Stimulated activated CD8-positive, alpha-beta memory T cell treated with anti-CD3 and anti-CD28 coated beads, Interleukin-15, amount 100 ng/mL, for 24 hours (primary cell): ENCODE measurements at regions not wholly inside any gene's neighbourhood (a gene's known extent, or its start where the extent isn't known, plus 50 kb on each side); places are given as distances from the start of the nearest gene placed in this dataset.
"Not testable (repeated sequence)": the region's sequence is repeated elsewhere in the genome, so short reads cannot be mapped to it uniquely, and the experiment has no call there.

Source experiments
- DNase-seq: peaks from one replicate; pipeline ENCODE4 v3.0.0-alpha.2; 2020; ENCODE audit warnings: low read depth

DNA sequence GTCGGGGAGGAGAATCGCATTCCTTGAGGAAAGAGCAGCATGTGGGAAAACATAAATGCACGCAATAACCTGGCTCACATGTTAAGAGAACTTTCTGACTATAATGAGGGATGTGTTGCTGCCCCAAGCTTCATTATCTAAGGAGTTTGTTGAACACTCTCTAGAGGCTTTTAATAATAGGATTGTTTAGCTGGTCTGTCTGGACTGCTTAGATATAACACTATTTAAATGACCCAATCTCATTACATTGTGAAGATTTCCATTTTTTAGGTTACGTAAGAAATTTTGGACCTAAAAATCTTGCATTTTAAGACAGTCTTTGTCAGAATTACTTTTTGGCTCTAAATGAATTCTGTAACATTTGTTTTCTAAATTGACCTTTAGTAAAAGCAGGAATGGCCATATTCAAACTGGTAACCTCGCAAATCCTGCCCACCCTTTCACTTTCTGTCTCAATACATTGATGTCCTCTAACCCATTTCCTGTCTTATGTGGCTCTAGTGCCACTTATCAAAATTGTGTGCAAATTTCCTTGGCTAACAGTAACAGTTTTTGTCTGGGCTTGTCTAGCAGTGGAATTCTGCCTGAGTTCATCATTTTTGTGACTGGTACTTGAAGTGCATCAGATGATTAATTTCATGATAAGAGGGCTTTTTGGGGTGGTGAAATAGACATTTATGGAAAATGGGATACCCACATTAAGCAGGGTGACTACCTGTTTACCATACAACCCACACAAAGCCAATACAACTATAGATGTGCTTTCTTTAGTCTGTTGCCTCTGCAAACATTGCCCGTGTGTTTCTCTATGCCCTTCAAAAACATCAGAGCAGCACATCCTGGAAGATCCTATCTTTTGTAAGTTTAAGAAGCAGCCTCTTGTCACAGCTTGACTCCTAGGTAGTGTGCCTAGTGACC lies 61.6 kb upstream of the IKBKE start:
- DNase-seq, result not testable (repeated sequence)

DNA sequence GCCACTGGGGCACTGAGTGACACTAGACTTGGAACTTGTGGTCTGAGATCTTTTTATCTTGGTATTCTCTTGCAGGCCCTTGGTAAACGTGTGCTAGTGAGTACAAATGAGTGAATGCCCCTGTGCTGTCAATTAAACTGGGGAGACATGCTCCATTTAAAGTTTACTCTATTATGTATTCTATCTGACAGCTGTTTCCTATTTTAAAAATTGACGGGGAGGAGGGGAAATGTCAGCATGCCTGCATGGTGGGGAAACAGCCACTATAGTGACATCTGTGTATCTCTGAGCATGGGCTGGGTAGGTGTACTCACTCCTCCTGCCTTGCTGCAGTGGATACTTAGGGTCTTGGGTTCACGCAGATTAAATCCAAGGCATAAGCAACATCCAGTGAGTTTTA lies 59.0 kb upstream of the IKBKE start:
- no peak for DNase-seq

DNA sequence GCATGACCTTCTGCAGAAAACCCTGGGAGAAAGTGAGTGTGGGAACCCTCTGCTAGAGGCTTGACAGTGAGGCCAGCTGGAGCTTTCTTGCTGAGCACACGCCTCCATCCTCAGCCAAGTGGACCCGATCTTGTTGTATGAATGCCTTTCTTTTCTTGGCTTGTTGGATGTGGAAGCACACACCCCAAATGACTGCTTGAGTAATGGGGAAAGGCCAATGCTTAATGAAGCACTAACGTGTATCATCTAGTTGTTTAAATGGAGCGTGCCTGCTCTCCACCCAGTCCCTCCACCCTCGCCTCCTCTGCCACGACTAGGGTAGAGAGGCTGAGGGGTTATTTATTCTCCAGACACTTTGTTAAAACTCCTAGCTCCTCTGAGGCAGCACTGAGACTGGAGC lies 54.3 kb upstream of the IKBKE start:
- DNase-seq, result no peak

DNA sequence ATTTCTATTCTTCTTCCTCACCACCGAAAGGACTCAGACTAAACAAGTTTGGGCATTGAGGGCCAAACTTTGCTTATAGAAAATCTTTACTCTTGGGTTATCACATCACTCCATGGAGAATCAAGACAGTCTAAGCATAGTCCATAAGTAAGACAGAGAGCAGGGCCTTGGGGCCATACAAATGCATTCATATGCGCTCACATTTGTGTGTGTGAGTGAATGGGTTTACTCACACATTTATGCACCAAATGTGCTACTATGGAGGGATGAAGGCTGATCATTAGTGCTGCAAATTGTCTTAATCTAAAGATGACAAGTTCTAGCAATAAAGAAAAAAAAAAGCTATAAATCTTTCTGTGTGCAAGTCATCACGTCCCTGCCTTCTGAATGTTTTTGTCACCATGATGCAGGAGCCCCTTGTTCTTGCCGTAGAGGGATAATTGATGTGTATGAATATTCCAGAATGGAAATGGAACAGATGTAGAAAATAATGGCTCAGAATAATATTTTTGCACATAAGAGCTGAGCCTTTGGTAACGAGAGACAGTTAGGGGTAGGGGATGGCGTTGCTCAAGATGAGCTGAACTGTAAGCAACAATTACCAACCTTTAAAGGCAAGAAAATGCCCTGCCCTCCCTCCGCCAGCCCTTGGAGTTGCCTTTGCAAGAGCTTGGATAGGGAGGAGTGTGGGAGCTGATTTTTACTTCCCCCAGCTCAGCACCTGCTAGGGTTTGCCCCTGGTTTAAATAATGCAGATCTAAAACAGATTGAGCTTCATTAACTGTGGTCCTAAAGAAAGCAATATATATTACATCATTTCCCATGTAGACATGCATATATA lies 52.3 kb upstream of the IKBKE start:
- no peak for DNase-seq

DNA sequence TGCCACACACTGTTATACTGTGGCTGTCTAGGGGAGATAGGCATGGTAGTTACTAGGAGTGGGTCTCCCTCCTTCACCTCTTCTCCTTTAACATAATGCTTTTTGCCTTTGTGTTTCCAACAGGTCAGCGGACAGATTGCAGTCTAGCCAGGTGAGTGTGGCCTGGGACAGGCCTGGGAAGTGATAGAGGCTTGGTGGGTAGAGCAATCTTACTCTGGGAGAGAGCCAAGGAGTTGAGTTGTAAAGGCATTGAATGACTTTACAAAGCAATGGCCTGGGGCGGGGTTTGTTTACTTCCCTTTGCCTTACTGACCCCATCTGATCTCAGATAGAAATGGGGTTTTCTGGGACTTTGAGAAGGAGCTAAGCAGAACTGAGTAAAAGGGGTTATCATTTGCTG lies 51.0 kb upstream of the IKBKE start:
- no peak for DNase-seq

DNA sequence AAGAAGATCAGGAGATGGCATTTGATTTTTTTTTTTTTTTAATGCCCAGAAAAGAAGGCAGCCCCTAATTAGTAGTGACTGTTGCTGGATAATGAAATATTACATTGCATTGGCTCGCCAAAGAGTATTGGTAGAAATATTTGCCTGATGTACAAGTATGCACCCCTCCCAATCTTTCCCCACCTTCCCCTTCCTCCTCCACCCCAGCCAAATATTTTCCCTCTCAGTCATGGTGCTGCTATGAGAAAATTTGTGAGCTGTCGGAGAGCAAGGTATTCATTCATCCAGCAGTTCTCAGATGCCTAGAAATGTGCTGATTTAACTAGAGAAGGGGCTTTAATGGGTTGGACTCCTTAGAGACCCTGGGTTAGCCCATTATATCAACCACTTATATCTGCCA lies 50.5 kb upstream of the IKBKE start:
- no peak for DNase-seq

DNA sequence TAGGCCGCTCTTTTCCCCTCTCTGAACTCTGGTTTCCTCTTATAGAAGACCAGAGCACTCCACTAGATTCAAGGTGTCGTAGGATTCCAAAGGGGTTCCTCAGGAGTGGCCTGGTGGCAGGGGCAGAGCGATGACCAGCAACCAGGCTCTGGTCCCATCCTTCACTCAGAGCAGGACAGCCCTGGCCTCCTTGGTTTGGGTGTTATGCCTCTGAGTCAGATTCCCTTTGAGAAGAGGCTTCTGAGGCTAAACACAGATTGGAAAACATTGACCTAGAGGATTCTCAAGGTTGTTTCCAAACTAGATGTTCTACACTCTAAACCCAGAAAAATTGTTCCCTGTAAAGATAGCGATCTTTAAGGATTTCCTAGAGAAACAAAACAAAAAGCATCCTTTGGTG lies 49.8 kb upstream of the IKBKE start:
- no peak for DNase-seq
